ENCODE measurements at regions not wholly inside any gene's neighbourhood (a gene's known extent, or its start where the extent isn't known, plus 50 kb on each side); places are given as distances from the start of the nearest gene placed in this dataset.

DNA sequence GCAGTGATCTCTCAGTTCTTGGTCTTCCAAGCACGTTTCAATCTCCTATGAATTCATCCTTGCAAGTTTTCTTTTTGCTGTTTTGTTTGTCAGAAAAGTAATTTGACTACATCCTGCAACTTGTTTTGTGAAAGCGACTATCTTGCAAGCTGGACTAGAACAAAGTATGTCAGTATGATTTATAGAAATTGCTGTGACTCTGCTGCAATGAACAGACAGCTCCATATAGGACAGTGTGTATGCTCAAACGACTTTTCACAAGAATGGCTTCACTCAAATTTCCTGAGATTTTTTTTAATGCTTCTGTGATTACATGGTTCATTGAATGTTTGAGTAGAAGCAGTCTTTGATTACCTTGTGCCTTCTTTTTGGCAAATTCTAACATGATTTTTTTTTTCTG, 123.5 kb upstream of the TRHDE start:
- Histone ChIP-seq H3K9me3 (ENCODE audit: low read length) (no peaks in the 10 kb centered on the region), H3F3A (ENCODE audit: insufficient read depth, low read length) (no peaks in the 10 kb centered on the region), H3K27me3 (ENCODE audit: insufficient read depth, low read length) (no peaks in the 10 kb centered on the region), H4K20me1 (ENCODE audit: insufficient read depth, low read length) (no peaks in the 10 kb centered on the region), H3K9ac (ENCODE audit: low read length) (no peak overlapping the region), H3K27ac (ENCODE audit: low read depth, low read length, poor library complexity, severe bottlenecking) (no peak overlapping the region), H3K4me2 (ENCODE audit: low read length) (no peak overlapping the region), H3K9me2 (ENCODE audit: low read depth, low read length) (no peaks in the 10 kb centered on the region), H3K36me3 (ENCODE audit: insufficient read depth, low read length) (no peaks in the 10 kb centered on the region), H3K79me2 (ENCODE audit: insufficient read depth, low read length) (no peaks in the 10 kb centered on the region), H3K4me1 (ENCODE audit: insufficient read depth, low read length, severe bottlenecking) (no peaks in the 10 kb centered on the region), H2AFZ (ENCODE audit: low read length) (no peak overlapping the region), H3K4me3 (ENCODE audit: low read depth, low read length, poor library complexity, severe bottlenecking) (no peak overlapping the region)
- TF ChIP-seq, protein P1, sequence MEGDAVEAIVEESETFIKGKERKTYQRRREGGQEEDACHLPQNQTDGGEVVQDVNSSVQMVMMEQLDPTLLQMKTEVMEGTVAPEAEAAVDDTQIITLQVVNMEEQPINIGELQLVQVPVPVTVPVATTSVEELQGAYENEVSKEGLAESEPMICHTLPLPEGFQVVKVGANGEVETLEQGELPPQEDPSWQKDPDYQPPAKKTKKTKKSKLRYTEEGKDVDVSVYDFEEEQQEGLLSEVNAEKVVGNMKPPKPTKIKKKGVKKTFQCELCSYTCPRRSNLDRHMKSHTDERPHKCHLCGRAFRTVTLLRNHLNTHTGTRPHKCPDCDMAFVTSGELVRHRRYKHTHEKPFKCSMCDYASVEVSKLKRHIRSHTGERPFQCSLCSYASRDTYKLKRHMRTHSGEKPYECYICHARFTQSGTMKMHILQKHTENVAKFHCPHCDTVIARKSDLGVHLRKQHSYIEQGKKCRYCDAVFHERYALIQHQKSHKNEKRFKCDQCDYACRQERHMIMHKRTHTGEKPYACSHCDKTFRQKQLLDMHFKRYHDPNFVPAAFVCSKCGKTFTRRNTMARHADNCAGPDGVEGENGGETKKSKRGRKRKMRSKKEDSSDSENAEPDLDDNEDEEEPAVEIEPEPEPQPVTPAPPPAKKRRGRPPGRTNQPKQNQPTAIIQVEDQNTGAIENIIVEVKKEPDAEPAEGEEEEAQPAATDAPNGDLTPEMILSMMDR (IDR thresholded peaks at IDR 0.05; ENCODE audit: low read length) = no peak
- no peak for TF ChIP-seq EZH2 (IDR thresholded peaks at IDR 0.05; ENCODE audit: borderline replicate concordance, low read length)

DNA sequence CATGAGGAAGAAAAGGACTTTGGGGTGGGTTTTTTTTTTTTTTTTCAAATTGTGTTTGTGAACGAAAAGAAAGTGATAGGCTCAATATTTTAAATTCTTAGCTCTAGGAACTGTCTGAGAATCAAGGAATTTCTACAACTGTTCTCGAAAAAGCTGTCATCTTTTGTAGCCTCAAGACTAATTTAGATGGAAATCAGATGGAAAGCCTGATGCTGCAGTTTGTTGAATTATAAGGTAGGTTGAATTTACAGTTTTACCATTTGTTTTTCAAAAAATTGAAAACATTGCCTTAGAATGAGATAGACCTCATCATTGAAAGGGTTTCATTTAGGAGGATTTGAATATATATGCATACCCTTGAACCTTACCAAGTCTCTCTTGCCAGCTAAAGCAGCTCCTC, 109.3 kb upstream of the TRHDE start:
- Histone ChIP-seq H3K36me3 (ENCODE audit: insufficient read depth, low read length) (no peaks in the 10 kb centered on the region), H4K20me1 (ENCODE audit: insufficient read depth, low read length) (no peaks in the 10 kb centered on the region), H2AFZ (ENCODE audit: low read length) (no peak overlapping the region), H3K9me3 (ENCODE audit: low read length) (no peaks in the 10 kb centered on the region), H3K9me2 (ENCODE audit: low read depth, low read length) (no peaks in the 10 kb centered on the region), H3F3A (ENCODE audit: insufficient read depth, low read length) (no peaks in the 10 kb centered on the region), H3K27ac (ENCODE audit: low read depth, low read length, poor library complexity, severe bottlenecking) (no peak overlapping the region), H3K9ac (ENCODE audit: low read length) (no peak overlapping the region), H3K79me2 (ENCODE audit: insufficient read depth, low read length) (no peaks in the 10 kb centered on the region), H3K4me3 (ENCODE audit: low read depth, low read length, poor library complexity, severe bottlenecking) (no peak overlapping the region), H3K27me3 (ENCODE audit: insufficient read depth, low read length) (no peaks in the 10 kb centered on the region), H3K4me1 (ENCODE audit: insufficient read depth, low read length, severe bottlenecking) (no peaks in the 10 kb centered on the region), H3K4me2 (ENCODE audit: low read length) (no peak overlapping the region)
- TF ChIP-seq EZH2 (IDR thresholded peaks at IDR 0.05; ENCODE audit: borderline replicate concordance, low read length) = no peak
- TF ChIP-seq, protein P1 (IDR thresholded peaks at IDR 0.05; ENCODE audit: low read length) = no peak

DNA sequence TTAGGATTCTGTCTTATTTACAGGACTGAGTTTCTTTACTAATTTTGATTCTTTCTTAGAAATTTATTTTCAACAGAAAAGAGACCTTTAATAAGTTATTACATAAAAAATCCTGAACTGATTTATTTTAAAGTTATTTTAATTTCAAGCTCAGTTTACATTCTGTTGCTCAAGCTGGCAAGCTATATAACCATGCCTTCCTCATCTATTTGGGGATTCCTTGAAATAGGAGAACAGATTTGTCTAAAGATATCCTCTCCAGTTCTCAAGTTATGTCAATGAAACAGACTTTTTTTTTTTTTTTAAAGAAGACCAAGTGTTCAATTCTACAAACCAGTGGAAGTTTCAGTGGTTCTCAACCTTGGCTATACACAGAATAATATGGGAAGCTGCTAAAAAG, 103.3 kb upstream of the TRHDE start:
- Histone ChIP-seq H3K9me2 (ENCODE audit: low read depth, low read length) (no peaks in the 10 kb centered on the region), H4K20me1 (ENCODE audit: insufficient read depth, low read length) (no peaks in the 10 kb centered on the region), H3K27me3 (ENCODE audit: insufficient read depth, low read length) (no peaks in the 10 kb centered on the region), H3K79me2 (ENCODE audit: insufficient read depth, low read length) (no peaks in the 10 kb centered on the region), H3K4me3 (ENCODE audit: low read depth, low read length, poor library complexity, severe bottlenecking) (no peak overlapping the region), H3F3A (ENCODE audit: insufficient read depth, low read length) (no peaks in the 10 kb centered on the region), H3K27ac (ENCODE audit: low read depth, low read length, poor library complexity, severe bottlenecking) (no peak overlapping the region), H3K9ac (ENCODE audit: low read length) (no peak overlapping the region), H3K4me2 (ENCODE audit: low read length) (no peak overlapping the region), H3K4me1 (ENCODE audit: insufficient read depth, low read length, severe bottlenecking) (no peaks in the 10 kb centered on the region), H2AFZ (ENCODE audit: low read length) (no peak overlapping the region), H3K36me3 (ENCODE audit: insufficient read depth, low read length) (no peaks in the 10 kb centered on the region), H3K9me3 (ENCODE audit: low read length) (no peaks in the 10 kb centered on the region)
- TF ChIP-seq, protein P1 (IDR thresholded peaks at IDR 0.05; ENCODE audit: low read length) = no peak
- no peak for TF ChIP-seq EZH2 (IDR thresholded peaks at IDR 0.05; ENCODE audit: borderline replicate concordance, low read length)

Measured in OCI-LY1 (cell line).